Spleen (tissue), 11 donors: ENCODE measurements at regions not wholly inside any gene's neighbourhood (a gene's known extent, or its start where the extent isn't known, plus 50 kb on each side); places are given as distances from the start of the nearest gene placed in this dataset.

Source experiments
- DNase-seq: peaks from one replicate; pipeline ENCODE4 v3.0.0-alpha.2; 2020
- H3K27ac ChIP-seq, 8 donors: fragments of 200-600 bp; sonication (generic) in 7 of 8; 1 replicate in 4 of 8; 2 replicates in 4 of 8; pipeline versions ENCODE4 v1.5.0 to v1.8.0; 2016 to 2021; ENCODE audit warnings: inconsistent platforms in 4 of 8, mild to moderate bottlenecking in 4 of 8, moderate library complexity in 1 of 8
- H3K27me3 ChIP-seq, 7 donors: fragments of 200-600 bp; sonication (generic) in 6 of 7; replicated peaks in 1 of 7; 1 replicate in 4 of 7; 2 replicates in 3 of 7; pipeline versions ENCODE4 v1.5.0 to v1.8.0; 2016 to 2021; ENCODE audit warnings: inconsistent platforms in 3 of 7, mild to moderate bottlenecking in 1 of 7
- H3K36me3 ChIP-seq, 6 donors: fragments of 200-600 bp; sonication (generic) in 5 of 6; 1 replicate in 4 of 6; 2 replicates in 2 of 6; pipeline versions ENCODE4 v1.5.0 to v1.8.0; 2016 to 2021; ENCODE audit warnings: inconsistent platforms in 2 of 6
- H3K4me1 ChIP-seq, 6 donors: fragments of 200-600 bp; sonication (generic) in 5 of 6; 1 replicate in 3 of 6; 2 replicates in 3 of 6; pipeline versions ENCODE4 v1.5.0 to v1.8.0; 2016 to 2021; ENCODE audit warnings: inconsistent platforms in 3 of 6
- H3K4me3 ChIP-seq, 8 donors: fragments of 200-600 bp; sonication (generic) in 7 of 8; 1 replicate in 4 of 8; 2 replicates in 4 of 8; pipeline versions ENCODE4 v1.5.0 to v1.8.0; 2016 to 2021; ENCODE audit warnings: inconsistent platforms in 4 of 8, mild to moderate bottlenecking in 4 of 8, moderate library complexity in 2 of 8
- H3K9me3 ChIP-seq, 8 donors: fragments of 200-600 bp; sonication (generic) in 7 of 8; 1 replicate in 4 of 8; 2 replicates in 4 of 8; pipeline versions ENCODE4 v1.5.0 to v1.8.0; 2016 to 2021; ENCODE audit warnings: inconsistent platforms in 4 of 8
- POLR2A ChIP-seq, 3 donors: fragments of 450-650 bp; IDR thresholded peaks; one replicate each; pipeline ENCODE4 v1.5.1; 2017; ENCODE audit warnings: antibody characterized with exemption in 3 of 3, mild to moderate bottlenecking in 1 of 3
- POLR2AphosphoS5 ChIP-seq, 3 donors: sonication (generic); formaldehyde crosslinking; IDR thresholded peaks; one replicate each; pipeline ENCODE4 v1.5.1; 2017; ENCODE audit warnings: antibody characterized with exemption in 3 of 3
- WGBS, 5 donors: extraction: QIAGEN DNeasy Blood & Tissue Kit in 3 of 5; methylation state at CpG; one replicate each; pipeline versions ENCODE4 v1.1.5 to v1.1.7; 2013 to 2018; 5-methylcytosine and 5-hydroxymethylcytosine counted together
- intact Hi-C: fragments of 100-400 bp; cut with DNase I; formaldehyde crosslinking; loops from one replicate; pipeline ENCODE4 v1.15.0; 2023; ENCODE audit warnings: low total_unique reads
- TF ChIP-seq, protein P1 (sequence below), 11 experiments: fragments of 200-600 bp in 7 of 11; fragments of 450-650 bp in 4 of 11; sonication (generic) in 4 of 11; IDR thresholded peaks in 8 of 11; conservative IDR thresholded peaks in 3 of 11; 1 replicate in 7 of 11; 2 replicates in 4 of 11; pipeline versions ENCODE4 v1.4.0 to v1.8.0; 2016 to 2021; ENCODE audit warnings: antibody characterized with exemption in 11 of 11, inconsistent platforms in 4 of 11, mild to moderate bottlenecking in 1 of 11
- donor health status: healthy with polysubstance abuse.
- donor health status: DM: no; HTN: no; CAD: no; lungs with moderate emphysema.
- donor health status: DM: no; HTN: no; CAD: no.
- donor health status: Bipolar disorder and iron deficiency.
- donor health status: healthy.
- donor health status: DM: no; HTN: no; CAD: no.
- donor health status: DM: yes; HTN: yes; CAD: no.

DNA sequence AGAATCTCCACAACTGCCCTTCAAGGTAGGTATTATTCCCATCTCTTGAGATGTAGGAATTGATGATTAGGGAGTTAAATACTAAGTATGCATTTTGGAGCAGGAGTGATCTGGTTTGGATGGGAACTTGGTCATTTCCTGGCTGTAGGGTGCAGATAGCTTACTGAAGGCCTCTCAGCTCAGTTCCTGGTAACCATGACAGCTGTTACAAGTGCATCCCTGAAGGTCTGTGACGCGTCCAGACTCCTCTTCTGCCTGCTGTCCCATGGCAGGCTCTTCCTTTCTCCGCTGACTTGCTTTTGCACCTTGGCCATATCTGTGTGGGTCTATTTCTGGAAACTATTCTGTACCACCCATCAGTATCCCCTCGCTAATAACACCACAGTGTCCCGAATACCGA, 387.8 kb downstream of the ZNF536 start:
- 69 to 89% (median 81%) methylated on average over 6 of the region's 6 CpGs for WGBS, 5 donors
- intact Hi-C loops: no loop called here
- H3K27me3 ChIP-seq: no peaks in the 10 kb centered on the region
- H3K36me3 ChIP-seq: no peaks in the 10 kb centered on the region
- no peaks in the 10 kb centered on the region for H3K9me3 ChIP-seq
- H3K27ac ChIP-seq: no peak overlapping the region
- DNase-seq: no peak
- TF ChIP-seq POLR2AphosphoS5 (IDR thresholded peaks at IDR 0.05) (no peak), POLR2A (IDR thresholded peaks at IDR 0.05) (no peak)
- TF ChIP-seq, protein P1, sequence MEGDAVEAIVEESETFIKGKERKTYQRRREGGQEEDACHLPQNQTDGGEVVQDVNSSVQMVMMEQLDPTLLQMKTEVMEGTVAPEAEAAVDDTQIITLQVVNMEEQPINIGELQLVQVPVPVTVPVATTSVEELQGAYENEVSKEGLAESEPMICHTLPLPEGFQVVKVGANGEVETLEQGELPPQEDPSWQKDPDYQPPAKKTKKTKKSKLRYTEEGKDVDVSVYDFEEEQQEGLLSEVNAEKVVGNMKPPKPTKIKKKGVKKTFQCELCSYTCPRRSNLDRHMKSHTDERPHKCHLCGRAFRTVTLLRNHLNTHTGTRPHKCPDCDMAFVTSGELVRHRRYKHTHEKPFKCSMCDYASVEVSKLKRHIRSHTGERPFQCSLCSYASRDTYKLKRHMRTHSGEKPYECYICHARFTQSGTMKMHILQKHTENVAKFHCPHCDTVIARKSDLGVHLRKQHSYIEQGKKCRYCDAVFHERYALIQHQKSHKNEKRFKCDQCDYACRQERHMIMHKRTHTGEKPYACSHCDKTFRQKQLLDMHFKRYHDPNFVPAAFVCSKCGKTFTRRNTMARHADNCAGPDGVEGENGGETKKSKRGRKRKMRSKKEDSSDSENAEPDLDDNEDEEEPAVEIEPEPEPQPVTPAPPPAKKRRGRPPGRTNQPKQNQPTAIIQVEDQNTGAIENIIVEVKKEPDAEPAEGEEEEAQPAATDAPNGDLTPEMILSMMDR (IDR thresholded peaks at IDR 0.05 in 8 of 11, conservative IDR thresholded peaks at IDR 0.05 in 3 of 11): no peak
- H3K4me3 ChIP-seq: no peak overlapping the region
- no peaks in the 10 kb centered on the region for H3K4me1 ChIP-seq

DNA sequence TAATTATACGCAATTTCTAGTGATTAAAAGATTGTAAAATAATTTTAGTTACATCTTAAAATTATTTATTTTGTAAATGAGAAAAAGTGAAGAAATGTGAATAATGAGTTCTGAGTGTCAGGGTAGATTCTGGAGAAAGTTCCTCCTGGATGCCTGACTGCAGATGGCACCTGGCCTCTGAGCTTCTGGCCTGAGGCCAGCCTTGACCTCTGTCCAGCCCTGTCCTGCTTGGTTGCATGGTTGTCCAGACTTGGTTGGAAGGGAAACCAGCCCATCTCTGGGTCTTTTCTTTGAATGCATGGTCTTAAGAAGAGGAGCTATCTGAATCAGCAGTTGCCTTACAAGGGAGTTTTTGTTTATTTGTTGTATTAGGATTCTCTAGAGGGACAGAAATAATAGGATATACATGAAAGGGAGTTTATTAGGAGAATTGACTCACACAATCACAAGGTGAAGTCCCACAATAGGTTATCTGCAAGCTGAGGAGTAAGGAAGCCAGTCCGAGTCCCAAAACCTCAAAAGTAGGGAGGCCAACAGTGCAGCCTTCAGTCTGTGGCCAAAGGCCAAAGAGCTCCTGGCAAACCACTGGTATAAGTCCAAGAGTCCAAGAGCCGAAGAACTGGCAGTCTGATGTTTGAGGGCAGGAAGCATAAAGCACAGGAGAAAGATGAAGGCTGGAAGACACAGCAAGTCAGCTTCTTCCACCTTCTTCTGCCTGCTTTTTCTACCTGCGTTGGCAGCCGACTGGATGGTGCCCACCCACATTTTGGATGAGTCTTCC, 385.8 kb downstream of the ZNF536 start:
- Histone ChIP-seq H3K9me3 (no peaks in the 10 kb centered on the region), H3K36me3 (no peaks in the 10 kb centered on the region), H3K27ac (no peak overlapping the region), H3K4me3 (no peak overlapping the region), H3K4me1 (no peaks in the 10 kb centered on the region), H3K27me3 (no peaks in the 10 kb centered on the region)
- WGBS, 5 donors: 76 to 93% (median 81%) methylated on average over 5 of the region's 5 CpGs
- no peak for DNase-seq
- intact Hi-C loops: no loop called here
- TF ChIP-seq, protein P1 (IDR thresholded peaks at IDR 0.05 in 8 of 11, conservative IDR thresholded peaks at IDR 0.05 in 3 of 11): no peak
- no peak for TF ChIP-seq POLR2AphosphoS5 (IDR thresholded peaks at IDR 0.05)
- no peak for TF ChIP-seq POLR2A (IDR thresholded peaks at IDR 0.05)

DNA sequence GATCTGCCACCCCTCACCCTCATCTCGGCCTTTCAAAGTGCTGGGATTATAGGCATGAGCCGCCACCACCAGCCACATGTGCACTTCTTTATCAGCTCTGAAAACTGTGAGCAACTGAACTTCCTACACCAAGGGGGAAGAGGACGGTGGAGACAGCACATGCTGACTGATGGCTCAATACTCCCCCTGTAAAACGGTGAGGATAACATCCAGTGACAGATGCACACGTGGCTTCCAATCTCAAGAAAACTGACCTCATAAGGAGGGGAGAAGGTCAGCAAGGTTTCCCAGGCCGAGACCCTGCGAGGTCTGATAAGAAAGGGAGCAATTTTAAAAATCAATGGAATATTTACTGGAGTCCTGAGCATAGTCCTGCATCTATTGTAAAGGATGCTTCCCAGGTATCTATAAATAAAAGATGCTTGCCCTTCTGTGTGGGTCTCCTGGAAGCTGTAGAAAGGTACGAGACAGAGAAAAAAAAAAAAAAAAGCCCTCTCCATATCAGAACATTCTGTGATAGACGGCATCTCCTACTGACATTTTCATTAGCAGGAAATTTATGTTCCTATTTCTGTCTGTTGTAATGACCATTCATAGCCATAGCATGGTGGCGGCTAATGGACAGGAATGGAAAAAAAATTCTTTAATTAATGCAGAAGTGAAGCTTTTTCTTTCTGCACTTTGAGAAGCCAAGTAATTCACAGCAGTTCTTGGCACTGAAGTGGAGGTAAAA, 385.1 kb downstream of the ZNF536 start:
- intact Hi-C loops: no loop called here
- Histone ChIP-seq H3K9me3 (no peaks in the 10 kb centered on the region), H3K36me3 (no peaks in the 10 kb centered on the region), H3K27ac (no peak overlapping the region), H3K27me3 (no peaks in the 10 kb centered on the region), H3K4me3 (no peak overlapping the region), H3K4me1 (no peaks in the 10 kb centered on the region)
- TF ChIP-seq POLR2AphosphoS5 (IDR thresholded peaks at IDR 0.05) (no peak), POLR2A (IDR thresholded peaks at IDR 0.05) (no peak)
- TF ChIP-seq, protein P1 (IDR thresholded peaks at IDR 0.05 in 8 of 11, conservative IDR thresholded peaks at IDR 0.05 in 3 of 11): no peak
- no peak for DNase-seq
- 64 to 81% (median 74%) methylated on average over 10 of the region's 10 CpGs for WGBS, 5 donors

DNA sequence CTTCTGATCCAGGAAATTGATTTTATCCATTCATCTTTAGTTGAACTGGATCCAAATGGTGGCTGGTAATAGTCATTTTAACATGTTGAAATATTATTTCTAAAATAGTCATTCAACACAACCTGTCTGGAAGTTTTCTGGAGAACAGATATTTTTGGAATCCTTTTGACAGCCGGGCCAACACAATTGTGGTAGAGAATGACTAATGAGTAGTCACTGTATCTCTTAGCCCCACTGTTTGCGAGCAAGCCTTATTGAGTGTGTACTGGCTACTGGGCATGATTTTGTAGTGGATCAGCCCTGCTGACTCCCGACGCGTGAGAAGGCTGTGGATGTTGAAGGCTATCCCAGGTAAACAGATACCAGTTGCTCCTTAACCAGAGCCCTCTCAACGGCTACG, 383.4 kb downstream of the ZNF536 start:
- intact Hi-C loops: no loop called here
- DNase-seq: no peak
- no peak overlapping the region for H3K4me3 ChIP-seq
- H3K36me3 ChIP-seq: no peaks in the 10 kb centered on the region
- H3K9me3 ChIP-seq: peaks cover 0 to 8% (median 3%) of the 10 kb centered on the region in 8 donors
- WGBS, 5 donors: 86 to 94% (median 91%) methylated on average over 7 of the region's 7 CpGs
- no peaks in the 10 kb centered on the region for H3K4me1 ChIP-seq
- H3K27me3 ChIP-seq: no peaks in the 10 kb centered on the region
- TF ChIP-seq, protein P1 (IDR thresholded peaks at IDR 0.05 in 8 of 11, conservative IDR thresholded peaks at IDR 0.05 in 3 of 11): no peak
- TF ChIP-seq POLR2A (IDR thresholded peaks at IDR 0.05): no peak
- TF ChIP-seq POLR2AphosphoS5 (IDR thresholded peaks at IDR 0.05): no peak
- no peak overlapping the region for H3K27ac ChIP-seq
